ENCODE measurements at regions not wholly inside any gene's neighbourhood (a gene's known extent, or its start where the extent isn't known, plus 50 kb on each side); places are given as distances from the start of the nearest gene placed in this dataset.
"Not testable (repeated sequence)": the region's sequence is repeated elsewhere in the genome, so short reads cannot be mapped to it uniquely, and the experiment has no call there.

- H3K27ac ChIP-seq (ENCODE audit: low read depth, low read length): no peak overlapping the region
- no peaks in the 10 kb centered on the region for H3K36me3 ChIP-seq (ENCODE audit: control insufficient read depth, low read length)
- H3F3A ChIP-seq (ENCODE audit: control insufficient read depth, insufficient read depth): no peaks in the 10 kb centered on the region
- H3K79me2 ChIP-seq (ENCODE audit: control insufficient read depth, low read length): no peaks in the 10 kb centered on the region
- H3K4me1 ChIP-seq (ENCODE audit: control insufficient read depth, low read length): peaks cover 10% of the 10 kb centered on the region
- H3K27me3 ChIP-seq (ENCODE audit: control insufficient read depth, low read length): no peaks in the 10 kb centered on the region
- H4K20me1 ChIP-seq (ENCODE audit: control insufficient read depth, insufficient read depth, low read depth, low read length): no peaks in the 10 kb centered on the region
- no peaks in the 10 kb centered on the region for H3K9me2 ChIP-seq (replicated peaks; ENCODE audit: control insufficient read depth, low read length)
- no peak overlapping the region for H3K4me2 ChIP-seq (ENCODE audit: low read length)
- H3K4me3 ChIP-seq (ENCODE audit: low read length): no peak overlapping the region
- TF ChIP-seq CTCF (IDR thresholded peaks at IDR 0.05; ENCODE audit: low read depth, low read length, poor library complexity, severe bottlenecking): no peak
- H3K9me3 ChIP-seq (ENCODE audit: control insufficient read depth, insufficient read depth, low read length): no peaks in the 10 kb centered on the region
These were observed 54.2 kb upstream of the DAAM1 start for GRCh38 chr14:59134307-59134706.

GRCh38 chr14:59137256-59137655 lies 51.2 kb upstream of the DAAM1 start:
- no peaks in the 10 kb centered on the region for H3F3A ChIP-seq (ENCODE audit: control insufficient read depth, insufficient read depth)
- H3K4me1 ChIP-seq (ENCODE audit: control insufficient read depth, low read length): peaks cover 5% of the 10 kb centered on the region
- H3K36me3 ChIP-seq (ENCODE audit: control insufficient read depth, low read length): no peaks in the 10 kb centered on the region
- no peaks in the 10 kb centered on the region for H4K20me1 ChIP-seq (ENCODE audit: control insufficient read depth, insufficient read depth, low read depth, low read length)
- no peaks in the 10 kb centered on the region for H3K27me3 ChIP-seq (ENCODE audit: control insufficient read depth, low read length)
- H3K79me2 ChIP-seq (ENCODE audit: control insufficient read depth, low read length): no peaks in the 10 kb centered on the region
- H3K4me2 ChIP-seq (ENCODE audit: low read length): no peak overlapping the region
- H3K9me2 ChIP-seq (replicated peaks; ENCODE audit: control insufficient read depth, low read length): no peaks in the 10 kb centered on the region
- TF ChIP-seq EZH2phosphoT487 (IDR thresholded peaks at IDR 0.05; ENCODE audit: borderline replicate concordance, low read length): no peak
- no peak for TF ChIP-seq CTCF (IDR thresholded peaks at IDR 0.05; ENCODE audit: low read depth, low read length, poor library complexity, severe bottlenecking)
- no peak overlapping the region for H3K4me3 ChIP-seq (ENCODE audit: low read length)
- no peak overlapping the region for H3K27ac ChIP-seq (ENCODE audit: low read depth, low read length)
- no peaks in the 10 kb centered on the region for H3K9me3 ChIP-seq (ENCODE audit: control insufficient read depth, insufficient read depth, low read length)

GRCh38 chr14:59138576-59138975 lies 49.9 kb upstream of the DAAM1 start:
- not testable (repeated sequence) for H3F3A ChIP-seq (ENCODE audit: control insufficient read depth, insufficient read depth); H3K27ac ChIP-seq (ENCODE audit: low read depth, low read length); H3K4me3 ChIP-seq (ENCODE audit: low read length); H3K79me2 ChIP-seq (ENCODE audit: control insufficient read depth, low read length); H3K9me2 ChIP-seq (replicated peaks; ENCODE audit: control insufficient read depth, low read length); H4K20me1 ChIP-seq (ENCODE audit: control insufficient read depth, insufficient read depth, low read depth, low read length); H3K9me3 ChIP-seq (ENCODE audit: control insufficient read depth, insufficient read depth, low read length); H3K27me3 ChIP-seq (ENCODE audit: control insufficient read depth, low read length); H3K4me1 ChIP-seq (ENCODE audit: control insufficient read depth, low read length); H3K36me3 ChIP-seq (ENCODE audit: control insufficient read depth, low read length); H3K4me2 ChIP-seq (ENCODE audit: low read length)

All from DOHH2 (cell line).